ENCODE measurements at regions not wholly inside any gene's neighbourhood (a gene's known extent, or its start where the extent isn't known, plus 50 kb on each side); places are given as distances from the start of the nearest gene placed in this dataset.

DNA sequence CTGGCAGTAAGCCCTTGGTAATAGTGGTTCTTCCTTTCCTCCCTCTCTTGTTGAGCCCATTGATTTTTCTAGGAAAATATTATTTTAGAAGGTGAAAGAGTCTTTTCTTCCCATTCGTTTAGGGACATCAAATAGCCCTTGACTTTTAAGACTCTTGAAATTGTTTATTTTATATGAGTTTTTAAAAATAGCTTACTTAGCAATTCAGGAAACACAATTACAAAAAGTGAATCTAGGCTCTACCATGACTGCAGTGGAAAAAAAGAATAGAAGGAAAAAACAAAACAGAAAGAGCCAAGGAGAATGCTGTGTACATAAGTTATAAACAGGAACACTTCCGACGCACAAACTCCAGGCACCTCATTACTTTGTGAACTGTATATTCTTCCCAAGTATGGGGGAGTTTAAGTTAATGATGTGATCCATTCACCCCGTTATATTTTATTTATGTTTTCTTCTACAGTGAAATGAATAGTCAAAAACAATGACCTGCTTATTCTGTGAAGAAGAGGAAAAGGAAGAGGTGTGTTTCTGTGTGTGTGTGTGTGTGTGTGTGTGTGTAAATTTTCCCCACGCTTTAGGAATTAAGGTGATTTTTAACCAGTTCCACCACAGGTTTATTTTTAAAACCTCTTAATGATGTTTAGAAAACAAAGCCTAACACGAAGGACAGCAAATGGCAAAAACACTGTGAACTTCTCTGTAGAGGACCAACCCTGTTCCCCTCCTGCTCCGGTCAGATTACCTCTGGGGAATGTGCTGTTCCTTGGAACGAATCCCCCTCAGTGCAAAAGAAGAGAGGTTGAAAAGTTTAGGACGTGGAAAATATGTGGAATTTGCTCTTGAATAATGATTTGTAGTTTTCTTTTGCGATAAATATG, 266.3 kb downstream of the KLF5 start:
- no peak for TF ChIP-seq CTCF (IDR thresholded peaks at IDR 0.05)

- TF ChIP-seq CTCF (IDR thresholded peaks at IDR 0.05): no peak
These were observed 264.8 kb downstream of the KLF5 start for GRCh38 chr13:73323615-73324014.

- TF ChIP-seq CTCF (IDR thresholded peaks at IDR 0.05): no peak
These were observed 262.2 kb downstream of the KLF5 start for GRCh38 chr13:73321043-73321442.

GRCh38 chr13:73317140-73317539, 258.3 kb downstream of the KLF5 start:
- TF ChIP-seq CTCF (IDR thresholded peaks at IDR 0.05): no peak

DNA sequence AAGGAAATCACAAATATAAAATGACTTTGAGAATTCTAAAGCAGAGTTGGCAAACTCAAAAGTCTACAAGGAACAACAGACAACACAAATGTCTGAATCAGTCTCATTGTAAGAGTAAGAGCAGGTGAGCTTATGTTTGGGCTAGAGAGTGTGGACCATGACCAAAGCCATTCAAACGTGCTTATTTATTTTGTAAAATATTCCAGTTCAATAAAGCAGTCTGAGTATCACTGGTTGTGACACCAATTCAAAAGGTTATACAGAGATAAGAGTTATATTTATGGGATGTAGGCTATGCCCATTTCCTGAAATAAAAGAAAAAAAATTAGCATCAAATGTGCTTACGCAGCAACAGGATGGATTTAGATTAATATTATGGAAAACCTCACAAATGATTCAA, 251.6 kb downstream of the KLF5 start:
- TF ChIP-seq CTCF (IDR thresholded peaks at IDR 0.05): no peak

GRCh38 chr13:73307481-73307880, 248.7 kb downstream of the KLF5 start:
- TF ChIP-seq CTCF (IDR thresholded peaks at IDR 0.05): no peak

GRCh38 chr13:73306688-73307087, 247.9 kb downstream of the KLF5 start:
- no peak for TF ChIP-seq CTCF (IDR thresholded peaks at IDR 0.05)

Measured in LNCAP (cell line).